ENCODE measurements at regions not wholly inside any gene's neighbourhood (a gene's known extent, or its start where the extent isn't known, plus 50 kb on each side); places are given as distances from the start of the nearest gene placed in this dataset.

DNA sequence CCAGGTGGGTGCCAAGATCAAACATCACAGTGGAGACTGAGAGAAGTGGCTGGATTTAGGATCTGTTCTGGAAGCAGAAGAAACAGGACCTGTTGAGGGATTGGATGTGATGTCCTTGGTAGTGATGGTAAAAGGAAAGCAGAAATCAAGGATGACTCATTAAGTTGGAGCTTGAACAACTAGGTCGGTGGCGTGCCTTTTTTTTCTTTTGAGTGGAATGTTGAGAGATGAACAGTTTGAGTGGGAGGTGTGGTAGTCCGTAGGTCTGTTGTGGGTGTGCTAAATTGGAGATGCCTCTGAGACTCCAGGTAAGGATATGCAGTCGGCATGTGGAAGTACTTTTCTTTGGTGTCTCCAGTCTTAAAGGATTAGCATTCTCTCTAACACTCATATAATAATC, 92.1 kb upstream of the IL12B start:
- no peak for DNase-seq (ENCODE audit: low read depth)

DNA sequence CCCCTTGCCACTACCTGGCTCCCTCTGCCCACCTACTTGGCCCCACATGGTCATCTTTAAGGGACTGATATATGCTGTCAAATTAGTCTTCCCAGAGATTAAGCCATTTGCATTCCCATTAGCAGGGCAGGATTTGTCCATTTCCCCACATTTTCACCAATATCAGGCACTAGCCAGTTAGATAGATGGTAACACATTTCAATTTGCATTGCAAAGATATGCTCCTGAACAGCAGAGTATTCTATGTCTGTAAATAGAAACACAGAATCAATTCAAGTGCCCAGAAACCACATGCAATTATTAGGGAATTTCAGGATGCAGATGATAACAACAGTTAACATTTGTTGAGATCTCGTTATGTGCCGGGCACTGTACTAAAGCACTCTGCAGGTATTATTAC, 92.6 kb upstream of the IL12B start:
- DNase-seq (ENCODE audit: low read depth): no peak

DNA sequence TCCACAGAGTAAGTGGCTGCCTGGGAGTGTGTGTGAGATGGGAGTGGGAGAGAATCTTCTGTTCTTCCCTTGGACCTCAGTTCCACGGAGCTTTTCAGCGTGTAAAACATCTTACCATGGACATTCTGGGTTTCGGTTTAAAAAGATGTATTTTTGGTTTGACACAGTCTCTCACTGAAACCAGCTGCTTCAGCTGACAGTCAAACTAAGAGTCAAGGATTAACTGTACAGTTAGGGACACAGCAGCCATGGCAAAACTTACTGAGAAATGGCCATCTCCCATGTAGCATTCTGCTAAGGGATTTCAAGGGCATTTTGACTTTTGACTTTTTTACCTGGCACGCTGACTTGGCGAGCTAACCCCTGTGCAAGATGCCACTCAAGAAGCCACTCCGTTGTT, 93.8 kb upstream of the IL12B start:
- no peak for DNase-seq (ENCODE audit: low read depth)

DNA sequence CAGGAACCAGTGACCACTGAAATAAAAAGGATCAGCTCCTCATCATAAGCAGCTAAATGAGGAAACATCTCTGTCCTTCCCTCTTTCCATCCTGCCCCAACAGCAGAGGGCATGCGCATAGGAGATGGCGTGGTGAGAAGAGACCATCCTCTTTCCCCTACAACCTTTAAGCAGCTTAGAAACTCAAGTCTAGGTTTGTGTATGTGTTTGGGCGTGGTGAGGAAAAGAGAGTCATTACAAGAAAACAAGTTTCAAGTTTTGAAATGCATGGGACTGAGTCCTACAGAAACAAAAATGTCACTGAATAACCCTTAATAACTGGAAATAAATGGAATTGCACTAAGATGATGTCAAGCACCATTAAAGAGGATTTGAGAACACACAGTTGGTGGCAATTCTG, 96.4 kb upstream of the IL12B start:
- no peak for DNase-seq (ENCODE audit: low read depth)

DNA sequence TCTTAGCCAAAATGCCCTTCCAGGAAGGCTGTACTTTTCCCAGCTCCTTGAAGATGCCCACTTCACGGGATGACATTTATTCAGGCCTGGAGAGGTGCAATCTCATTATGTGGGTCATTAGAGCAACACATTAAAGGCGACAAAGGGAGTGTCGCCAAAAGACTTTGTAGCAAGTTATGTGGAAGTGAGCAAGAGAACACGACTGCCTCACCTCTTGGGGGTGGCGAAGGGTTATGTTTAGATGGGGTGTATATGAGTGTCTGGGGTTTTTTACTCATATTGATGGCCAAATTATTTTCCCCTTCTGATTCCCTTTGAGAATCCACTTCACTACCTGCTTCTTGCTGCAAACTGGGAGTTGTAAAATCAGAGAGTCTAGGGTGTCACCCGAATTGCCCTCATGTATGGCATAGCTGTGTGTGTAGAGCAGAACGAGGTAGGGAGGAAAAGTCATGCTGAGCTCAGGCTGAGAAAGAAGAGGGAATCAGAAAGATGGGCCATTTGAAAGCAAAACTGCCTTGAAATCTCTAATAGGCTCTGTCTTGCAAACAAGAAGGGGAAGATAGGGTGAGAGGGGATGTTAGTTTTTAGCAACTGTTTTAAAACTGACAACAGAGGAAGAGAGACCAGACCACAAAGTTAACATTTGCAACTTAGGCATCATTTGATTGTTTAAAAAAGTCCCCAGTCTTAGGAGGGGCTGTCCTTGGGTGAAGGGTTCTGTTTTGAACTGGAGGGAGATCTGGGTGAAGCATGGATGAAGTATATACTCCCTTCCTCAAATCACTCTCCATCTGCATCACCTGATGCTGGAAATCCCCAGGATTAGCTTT, 97.1 kb upstream of the IL12B start:
- no peak for DNase-seq (ENCODE audit: low read depth)

DNA sequence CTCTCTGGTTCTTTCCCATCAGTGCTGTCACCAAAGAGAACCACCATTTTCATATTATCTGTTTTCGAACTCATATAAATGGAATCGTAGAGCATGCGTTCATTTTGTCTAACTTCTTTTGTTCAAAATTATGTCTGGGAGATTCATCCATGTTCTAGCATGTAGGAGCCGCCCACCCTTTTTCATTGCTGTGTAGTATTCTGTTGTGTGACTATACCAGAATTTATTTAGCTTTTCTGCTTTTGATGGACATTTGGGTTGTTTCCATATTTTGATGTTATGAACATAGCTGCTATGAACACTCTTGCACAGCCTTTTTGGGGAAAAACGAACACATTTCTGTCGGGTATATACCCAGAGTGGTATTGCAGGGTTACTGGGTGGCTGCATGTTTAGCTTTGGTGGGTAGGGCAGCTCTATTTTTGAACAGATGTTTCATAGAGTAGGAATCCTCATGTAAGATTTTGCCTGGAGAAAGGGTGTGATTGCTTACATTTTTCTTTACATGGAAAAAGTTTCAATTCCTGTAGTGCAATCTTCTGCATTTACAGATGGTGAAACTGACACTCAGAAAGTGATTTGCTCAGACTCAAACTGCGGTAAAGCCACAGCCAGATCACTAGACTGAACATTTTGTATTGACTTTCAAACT, 100.2 kb upstream of the IL12B start:
- no peak for DNase-seq (ENCODE audit: low read depth)

DNA sequence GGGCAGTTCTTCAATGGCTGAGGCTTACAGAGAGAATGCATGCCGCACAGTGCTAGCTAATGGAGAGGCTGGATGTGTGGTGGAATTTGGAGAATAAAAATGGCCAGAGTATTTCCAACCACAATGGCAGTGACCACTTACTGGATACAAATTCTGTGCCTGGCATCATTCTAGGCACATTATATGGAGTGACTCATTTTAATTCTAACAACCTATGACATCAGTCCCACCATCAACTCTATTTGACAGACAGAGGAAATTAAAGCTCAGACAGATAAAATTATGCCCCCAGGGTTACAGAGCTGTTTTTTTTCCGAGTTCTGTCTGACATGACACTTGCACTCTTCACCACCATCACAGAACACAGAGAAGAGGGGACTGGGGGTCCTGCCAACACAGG, 105.6 kb upstream of the IL12B start:
- DNase-seq (ENCODE audit: low read depth): no peak

DNA sequence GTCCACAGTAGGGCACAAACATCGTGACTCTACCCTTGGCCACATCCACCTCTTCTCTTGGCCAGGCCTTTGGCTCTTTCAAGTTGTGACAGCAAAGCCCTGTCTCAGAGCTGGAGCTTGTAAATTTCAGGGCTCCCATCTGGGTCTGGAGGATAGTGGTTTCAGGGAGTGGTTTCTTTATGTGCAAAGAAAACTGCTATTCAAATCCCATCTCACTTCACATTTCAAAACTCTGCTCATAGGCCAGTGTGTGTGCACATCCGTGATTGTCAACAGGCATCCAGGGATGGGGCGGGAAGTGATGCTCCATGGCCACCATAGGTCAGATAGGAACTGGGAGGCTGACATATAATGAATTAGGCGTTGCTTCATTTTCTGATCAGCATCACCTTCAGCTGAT, 107.8 kb upstream of the IL12B start:
- no peak for DNase-seq (ENCODE audit: low read depth)

DNA sequence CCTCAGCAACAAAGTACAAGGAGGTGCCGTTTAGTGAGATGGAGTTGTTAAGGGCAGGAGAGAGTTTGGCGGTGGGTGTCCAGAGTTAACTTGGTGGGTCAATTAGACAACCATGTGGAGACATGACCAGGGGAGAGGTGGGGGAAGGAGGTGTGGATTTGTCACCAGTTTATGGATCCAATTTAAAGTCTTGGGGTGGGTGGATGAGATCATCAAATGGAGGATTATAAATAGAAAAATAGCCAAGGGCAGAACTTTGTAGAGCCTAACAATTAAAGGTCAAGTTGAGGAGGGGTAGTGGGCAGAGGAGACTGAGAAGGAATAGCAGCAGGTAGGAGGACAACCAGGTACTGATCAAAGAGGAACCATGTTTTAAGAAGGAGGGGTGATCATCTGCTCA, 108.7 kb upstream of the IL12B start:
- DNase-seq (ENCODE audit: low read depth): no peak

DNA sequence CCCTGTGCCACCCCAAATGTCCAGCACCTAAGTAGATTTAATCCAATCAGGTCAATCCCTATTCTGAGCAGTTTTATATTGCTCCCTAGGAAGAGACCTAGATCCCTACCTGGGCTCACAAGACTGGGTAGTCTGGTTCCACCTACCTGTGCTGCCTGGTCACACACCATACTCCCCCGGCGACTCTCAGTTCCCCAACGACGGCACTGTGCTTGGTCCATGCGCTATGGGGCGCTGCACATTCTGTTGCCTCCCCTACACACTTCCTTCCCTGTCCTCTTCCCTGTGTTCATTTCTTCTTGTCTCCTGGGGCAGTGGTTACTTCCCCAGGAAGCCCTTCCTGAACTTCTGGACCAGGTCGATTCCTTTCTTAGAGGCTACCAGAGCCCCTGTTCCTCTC, 109.9 kb upstream of the IL12B start:
- DNase-seq (ENCODE audit: low read depth): no peak

DNA sequence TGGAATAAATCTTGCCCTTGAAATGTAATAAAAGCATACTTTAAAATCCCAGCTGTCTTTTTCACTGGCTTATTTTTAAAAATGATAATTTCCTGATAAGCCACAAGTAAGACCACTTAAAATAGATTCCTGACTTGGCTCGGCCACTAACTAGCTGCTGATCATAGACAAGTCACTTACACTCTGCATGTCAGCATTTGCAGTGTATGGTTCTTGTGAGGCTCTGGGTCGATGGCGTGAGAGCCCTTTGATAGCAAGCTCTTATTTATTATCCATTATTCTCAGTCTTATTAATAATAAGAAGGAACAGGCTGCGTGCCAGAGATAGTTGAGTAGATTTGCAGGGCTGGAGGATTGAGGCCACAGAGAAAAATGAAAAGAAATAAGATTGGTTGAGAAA, 110.7 kb upstream of the IL12B start:
- no peak for DNase-seq (ENCODE audit: low read depth)

DNA sequence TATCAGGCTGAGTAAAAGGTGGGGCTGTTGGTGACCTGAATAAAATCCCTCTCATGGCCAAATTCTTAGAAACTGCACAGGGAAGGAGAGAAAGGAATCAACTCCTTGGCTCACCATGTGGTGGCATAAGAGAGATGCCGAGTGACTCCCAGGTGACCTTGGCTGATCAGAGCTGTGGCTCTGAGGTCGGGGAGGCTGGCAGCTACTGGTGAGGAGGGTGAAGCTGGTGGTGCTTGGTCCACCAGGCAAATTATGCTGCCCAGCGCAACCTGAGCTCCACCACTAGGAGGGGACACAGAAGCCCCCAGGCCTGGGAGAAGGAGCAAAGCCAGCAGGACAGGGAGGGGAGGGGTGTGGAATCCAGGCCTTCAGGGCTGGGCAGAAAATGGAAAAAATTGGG, 111.2 kb upstream of the IL12B start:
- no peak for DNase-seq (ENCODE audit: low read depth)

DNA sequence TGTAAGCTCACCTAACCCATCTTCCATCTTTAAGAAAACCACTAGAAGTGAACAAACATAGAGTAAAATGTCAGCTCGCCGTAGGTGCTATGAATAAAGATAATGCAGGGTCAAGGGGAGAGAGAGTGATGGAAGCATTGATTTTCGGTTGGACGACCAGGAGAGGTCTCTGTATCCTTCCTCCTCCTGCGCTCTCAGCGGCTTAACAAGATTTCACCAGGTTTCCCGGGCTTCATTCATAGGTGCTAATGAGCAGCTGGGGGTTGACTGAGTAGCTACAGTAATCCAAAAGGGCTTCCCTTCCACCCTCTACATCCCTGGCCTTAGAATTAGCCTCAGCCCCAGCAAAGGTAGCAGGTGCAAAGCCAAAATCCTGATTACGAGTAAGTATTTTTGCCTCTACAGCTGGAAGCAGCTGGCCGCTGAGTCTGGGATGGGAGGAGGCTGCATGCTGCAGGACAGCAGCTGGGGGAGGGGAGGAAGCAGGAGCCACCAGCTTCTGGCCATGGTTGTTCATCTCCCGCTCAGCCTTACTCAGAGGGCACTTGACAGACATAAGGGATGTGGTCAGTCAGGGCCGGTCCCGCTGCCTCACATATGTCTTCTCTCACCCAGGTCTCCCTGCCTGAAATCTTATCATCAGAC, 112.0 kb upstream of the IL12B start:
- no peak for DNase-seq (ENCODE audit: low read depth)

DNA sequence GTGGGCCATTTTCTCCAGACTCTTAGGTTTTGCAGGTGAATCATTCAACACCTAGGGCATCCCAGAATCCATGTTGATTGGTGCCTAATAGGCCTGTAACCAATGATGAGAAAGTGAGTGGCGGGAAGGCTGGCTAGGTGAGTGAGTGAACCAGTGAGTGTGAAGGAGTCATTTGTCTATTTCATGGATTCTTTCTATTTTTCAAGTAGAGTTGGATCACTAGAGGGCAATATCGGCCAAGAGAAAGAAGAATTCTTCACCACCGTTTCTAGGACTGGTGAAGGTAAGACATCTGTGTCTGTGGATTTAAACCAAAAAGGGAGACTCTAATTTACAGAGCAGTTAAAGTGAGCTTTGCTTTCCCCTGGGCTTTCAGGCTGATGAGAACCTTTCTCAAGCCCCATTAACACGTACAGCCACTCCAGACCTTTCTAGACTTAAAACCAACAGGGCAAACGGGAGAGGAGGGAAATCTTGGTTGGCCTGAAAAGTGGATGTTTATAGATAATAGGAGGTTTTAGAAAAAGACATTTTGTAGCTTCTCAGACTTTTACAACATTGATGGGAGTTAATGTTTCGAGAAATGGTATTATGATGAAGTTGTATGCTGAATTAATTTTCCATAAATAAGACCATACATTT, 114.3 kb upstream of the IL12B start:
- no peak for DNase-seq (ENCODE audit: low read depth)

DNA sequence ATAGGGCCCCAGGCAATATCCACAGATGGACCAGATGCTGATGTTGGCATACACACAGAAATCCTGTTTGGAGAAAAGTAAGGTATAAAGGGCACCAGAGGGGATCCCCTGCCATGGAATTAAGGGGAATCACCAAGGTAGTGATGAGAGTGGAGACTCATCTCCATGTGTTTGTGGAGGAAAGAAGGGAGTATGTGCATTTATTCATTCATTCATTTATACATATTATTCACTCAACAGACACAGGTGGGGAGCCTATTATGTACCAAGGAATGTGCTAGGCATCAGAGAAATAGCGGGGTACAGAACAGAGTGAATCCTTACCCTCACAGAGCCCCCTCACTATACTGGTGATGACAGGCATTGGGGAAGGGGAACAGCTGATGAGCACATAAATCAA, 116.8 kb upstream of the IL12B start:
- DNase-seq (ENCODE audit: low read depth): no peak

DNA sequence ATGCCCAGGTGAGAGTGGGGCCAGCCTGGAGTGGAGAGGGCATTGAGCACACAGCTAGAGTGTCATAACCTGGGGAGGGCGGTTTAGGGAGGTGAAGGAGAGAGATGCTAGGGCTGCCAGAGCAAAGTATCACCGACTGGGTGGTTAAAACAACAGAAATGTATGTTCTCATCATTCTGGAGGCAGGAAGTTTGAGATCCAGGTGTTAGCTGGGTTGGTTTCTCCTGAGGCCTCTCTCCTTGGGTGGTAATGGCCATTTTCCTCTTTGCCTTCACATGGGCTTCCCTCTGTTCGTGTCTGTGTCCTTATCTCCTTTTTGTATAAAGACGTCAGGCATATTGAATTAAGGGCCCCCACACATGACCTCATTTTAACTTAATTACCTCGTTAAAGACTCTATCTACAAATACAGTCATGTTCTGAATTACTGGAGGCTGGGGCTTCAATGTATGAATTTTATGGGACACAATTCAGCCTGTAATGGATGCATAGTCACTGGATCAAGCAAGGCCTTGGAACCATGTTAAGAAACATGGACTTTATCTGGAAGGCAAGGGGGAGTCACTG, 118.6 kb upstream of the IL12B start:
- no peak for DNase-seq (ENCODE audit: low read depth)

DNA sequence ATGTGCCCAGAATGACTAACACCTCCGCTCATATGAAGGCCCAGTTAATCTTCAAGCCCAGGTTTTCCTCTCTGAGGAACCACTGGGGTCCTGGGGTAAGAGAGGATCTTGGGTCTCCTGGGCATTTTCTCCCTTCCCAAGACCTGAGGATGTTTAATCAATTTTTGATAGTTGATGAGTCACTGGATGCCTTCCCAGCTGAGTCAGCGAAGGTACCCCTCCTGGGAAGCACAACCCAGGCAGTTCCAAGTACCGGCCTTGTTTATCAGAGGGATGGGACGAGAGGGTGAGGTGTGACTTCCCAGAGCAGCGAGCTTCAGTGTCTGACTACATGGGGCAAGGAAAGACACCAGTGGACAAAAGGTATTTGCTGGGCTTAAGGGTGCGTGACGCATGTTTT, 119.6 kb upstream of the IL12B start:
- DNase-seq (ENCODE audit: low read depth): no peak

DNA sequence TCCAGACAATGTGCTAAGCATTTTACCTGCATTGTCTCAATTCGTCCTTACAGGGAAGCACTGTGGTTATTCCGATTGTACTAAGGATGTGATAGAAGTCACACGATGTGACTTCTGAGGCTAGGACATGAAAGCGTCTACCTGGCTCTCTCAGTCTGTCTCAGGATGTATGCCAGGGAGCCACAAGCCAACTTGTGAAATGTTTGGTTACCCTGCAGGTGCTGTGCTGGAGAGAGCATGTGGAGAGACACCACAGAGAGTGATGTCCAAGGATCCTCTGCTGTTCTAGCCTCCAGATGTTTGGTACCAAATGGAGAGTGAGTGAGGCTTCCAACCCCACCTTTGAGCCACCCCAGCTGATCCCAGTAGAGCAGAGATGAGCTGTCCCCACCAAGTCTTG, 120.1 kb upstream of the IL12B start:
- DNase-seq (ENCODE audit: low read depth): no peak

DNA sequence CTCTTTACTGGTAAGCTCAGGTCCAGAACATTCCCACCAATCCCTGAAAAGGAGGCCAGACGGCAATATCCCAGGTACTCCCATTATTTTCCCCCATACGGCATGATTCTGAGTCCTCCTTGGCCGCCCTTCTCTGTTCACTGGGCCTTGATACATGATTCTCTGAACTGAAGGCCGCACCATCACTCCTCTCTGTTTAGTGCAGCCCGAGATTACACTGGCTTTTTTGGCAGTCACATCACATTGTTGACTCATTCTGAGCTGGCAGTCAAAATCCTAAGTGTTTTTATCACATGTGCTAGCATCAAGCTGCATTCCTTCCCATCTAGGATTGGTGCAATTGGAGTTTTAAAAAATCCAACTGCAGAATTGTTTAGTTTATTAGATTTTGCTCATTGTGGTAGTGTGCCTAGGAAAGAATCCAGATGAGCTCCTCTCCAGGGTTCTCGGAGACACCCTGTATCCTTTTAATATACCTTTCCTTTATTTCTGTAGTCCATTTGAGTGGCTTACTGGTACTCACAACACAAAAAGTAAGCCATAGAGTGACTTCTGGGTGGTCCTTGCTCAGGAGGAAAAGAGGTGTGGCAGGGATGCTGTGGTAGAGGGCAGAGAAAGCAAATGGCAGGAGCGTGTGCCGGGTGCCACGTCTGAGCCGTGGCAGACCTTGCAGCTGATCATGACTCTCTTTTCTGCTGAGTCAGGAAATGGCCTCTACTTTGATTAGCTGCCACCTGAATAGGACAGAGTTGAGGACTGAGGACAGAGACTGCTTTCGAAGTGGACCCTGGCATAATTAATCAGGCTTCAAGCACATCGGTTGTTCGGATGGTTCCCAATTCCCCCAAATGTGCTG, 121.1 kb upstream of the IL12B start:
- no peak for DNase-seq (ENCODE audit: low read depth)

DNA sequence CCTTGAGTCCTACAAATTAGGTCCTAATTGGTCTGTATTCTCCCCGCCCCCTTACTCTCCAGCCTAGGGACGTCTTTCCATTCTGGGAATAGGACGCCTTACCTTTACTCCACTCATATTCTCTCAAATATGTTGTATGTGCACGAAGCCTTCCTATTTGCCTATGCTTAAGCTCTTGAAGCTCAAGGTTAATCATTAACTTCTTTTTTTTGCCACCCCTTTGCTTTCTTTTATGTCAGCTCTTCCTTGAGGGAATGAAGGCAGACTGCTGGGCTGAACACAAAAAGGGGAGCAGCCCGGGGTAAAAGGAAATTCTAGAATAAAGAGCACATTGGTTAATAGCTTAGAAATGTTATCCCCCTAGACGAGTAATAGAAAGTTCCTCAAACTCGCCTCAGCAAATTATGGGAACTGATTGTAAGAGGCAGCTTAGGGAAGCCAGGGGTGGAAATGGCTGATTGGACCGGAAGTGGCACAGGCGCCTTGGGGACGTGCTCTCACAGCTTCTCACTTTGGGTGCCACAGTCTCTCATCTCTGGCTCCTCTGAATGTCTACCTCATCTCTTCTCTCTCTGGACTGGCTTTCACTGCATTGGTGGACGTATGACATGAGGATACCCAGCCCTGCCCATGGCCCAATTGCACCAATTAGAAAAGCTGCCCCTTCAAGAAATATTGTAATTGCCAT, 122.3 kb upstream of the IL12B start:
- no peak for DNase-seq (ENCODE audit: low read depth)

DNA sequence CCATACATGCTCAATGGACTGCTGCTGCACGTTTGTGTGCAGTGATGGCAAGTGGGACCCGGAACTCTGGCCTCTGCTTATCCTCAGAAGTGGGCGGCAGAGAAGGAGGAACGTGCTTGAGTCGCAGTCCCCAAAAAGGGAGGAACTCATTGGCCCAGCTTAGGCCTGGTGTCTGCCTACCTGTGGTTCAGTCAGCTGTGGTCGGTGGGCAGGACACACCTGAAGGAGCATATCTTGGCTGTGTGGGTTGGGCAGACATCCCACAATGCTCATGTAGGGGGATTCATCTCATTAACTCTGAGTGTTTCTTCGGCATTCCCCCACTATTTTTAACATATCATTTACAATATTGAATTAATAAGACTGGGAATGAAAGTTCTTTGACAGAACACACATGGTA, 122.9 kb upstream of the IL12B start:
- DNase-seq (ENCODE audit: low read depth): no peak
